ENCODE measurements at regions not wholly inside any gene's neighbourhood (a gene's known extent, or its start where the extent isn't known, plus 50 kb on each side); places are given as distances from the start of the nearest gene placed in this dataset.

GRCh38 chr4:128381748-128382559 lies 94.3 kb upstream of the PGRMC2 start:
- no peak for DNase-seq

DNA sequence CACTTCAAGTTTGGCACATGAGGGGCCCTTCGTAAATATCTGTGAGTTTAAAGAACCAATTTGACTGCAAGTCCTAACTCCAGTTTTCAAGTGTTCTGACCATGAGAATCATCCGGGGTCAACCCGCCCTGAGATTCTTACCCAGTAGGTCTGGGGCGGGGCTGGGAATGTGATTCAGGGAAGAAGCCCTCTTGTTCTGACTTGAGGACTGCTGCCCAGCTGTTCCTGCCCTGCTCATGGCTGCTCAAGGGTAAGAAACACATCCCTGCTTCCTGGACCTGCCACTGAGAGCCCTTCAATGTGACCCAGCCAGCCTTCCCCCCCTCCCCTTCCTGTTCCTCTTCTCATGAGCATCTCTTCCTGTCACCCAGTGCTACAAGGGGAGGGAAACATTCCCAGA lies 92.7 kb upstream of the PGRMC2 start:
- no peak for DNase-seq

DNA sequence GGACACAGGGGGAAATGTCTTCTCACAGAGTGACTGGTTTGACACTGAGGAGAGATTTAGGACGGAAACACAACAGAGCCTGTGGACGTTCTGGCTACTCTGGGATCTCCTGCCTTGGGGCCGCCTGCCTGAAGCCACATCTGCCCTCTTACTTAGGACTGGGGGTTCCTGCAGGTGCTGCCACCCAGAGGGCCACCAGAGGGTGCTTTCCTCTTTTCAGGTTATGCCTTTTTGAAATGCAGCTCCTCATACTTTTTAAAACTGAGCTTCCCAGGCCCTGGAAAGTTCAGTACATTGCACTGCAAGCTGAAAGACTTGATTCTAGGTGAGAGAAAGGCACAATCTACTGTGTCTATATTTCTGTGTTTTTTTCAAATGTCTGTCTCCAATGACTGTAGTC lies 92.2 kb upstream of the PGRMC2 start:
- no peak for DNase-seq

DNA sequence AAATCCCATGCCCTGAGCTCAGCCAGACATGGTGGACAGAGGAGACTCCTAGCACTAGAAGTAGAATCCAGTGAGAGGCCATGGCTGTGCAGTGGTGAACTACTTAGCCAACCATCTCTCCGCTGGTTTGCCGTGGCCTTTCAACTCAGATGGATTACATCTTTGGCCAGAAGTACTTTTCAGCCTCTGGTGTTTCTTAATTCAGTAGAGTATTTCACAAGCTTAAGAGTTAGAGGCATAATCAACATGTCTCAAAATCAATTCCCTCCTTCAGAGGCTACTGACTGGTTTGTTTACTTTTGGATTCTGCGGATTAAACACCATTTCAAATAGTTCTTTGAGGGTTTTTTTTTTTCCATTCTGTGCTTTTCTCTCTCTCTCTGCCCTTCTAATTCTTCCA lies 91.1 kb upstream of the PGRMC2 start:
- no peak for DNase-seq

DNA sequence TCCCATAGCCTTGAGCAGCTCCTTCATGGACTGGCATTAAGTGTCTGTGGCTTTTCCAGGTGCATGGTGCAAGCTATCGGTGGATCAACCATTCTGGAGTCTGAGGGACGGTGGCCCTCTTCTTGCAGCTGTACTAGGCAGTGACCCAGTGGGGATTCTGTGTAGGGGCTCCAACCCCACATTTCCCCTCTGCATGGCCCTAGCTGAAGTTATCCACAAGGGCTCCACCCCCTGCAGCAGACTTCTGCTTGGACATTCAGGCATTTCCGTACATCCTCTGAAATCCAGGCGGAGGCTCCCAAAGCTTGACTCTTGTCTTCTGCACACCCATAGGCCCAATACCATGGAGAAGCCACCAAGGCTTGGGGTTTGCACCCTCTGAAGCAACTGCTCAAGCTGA lies 89.3 kb upstream of the PGRMC2 start:
- no peak for DNase-seq

- DNase-seq: no peak
Observed at GRCh38 chr4:128376303-128376702, 88.7 kb upstream of the PGRMC2 start.

DNA sequence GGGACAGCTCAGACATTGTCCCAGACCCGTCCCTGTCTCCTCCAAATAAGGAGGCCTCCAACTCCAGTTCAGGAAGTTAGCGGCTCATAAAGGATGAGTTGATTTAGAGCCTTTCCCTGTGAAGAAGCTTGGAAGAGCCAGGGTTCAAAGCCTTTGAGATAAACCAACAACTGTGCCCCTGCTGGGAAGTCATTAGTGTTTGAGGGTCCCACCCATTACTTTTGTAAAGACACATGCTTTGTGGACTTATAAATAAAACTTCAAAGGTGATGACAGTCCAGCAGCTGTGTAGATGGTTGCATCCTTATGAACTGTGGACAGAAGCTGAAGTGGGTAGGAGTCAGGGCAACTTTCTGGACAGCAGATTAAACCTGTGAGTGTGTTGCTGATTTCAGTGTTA lies 86.0 kb upstream of the PGRMC2 start:
- DNase-seq: no peak

GRCh38 chr4:128371876-128372275 lies 84.3 kb upstream of the PGRMC2 start:
- DNase-seq: no peak

GRCh38 chr4:128371001-128371777 lies 83.6 kb upstream of the PGRMC2 start:
- DNase-seq: no peak

DNA sequence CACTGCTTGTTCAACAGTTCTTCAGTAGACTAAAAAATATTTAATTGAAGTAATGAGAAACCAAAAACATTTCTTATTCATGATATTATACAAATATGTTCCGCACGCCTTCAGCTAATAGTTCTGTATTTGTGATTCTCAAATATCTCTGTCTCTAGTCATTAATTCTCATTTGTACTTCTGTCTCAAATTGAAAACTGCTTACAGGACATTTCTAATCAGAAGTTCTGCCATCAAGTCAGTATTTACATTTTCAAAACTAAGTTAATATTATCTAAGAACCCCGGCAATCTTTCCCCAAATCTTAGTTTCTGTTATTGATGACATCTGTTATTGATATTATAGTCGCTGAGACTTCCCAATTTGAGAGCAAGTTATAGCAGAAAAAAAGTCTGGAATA lies 78.6 kb upstream of the PGRMC2 start:
- DNase-seq: no peak

DNA sequence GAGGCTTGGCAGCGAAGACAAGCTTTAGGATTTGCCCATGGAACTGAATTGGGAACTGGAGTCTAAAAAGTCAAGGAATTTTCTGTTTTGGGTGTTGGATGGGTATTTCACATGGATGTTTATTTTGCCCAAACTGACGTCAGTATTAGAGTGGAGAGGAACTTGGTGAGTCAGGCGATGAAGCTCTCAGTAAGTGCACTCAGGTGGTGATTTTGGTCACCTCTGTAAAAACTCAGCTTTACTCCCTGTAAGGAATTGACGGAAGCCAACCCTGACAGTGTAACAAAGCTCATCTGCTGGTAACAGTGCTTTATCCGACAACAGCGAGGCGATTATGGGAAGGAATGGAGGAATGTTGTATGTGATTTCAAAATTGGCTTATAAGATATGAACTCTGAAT lies 77.0 kb upstream of the PGRMC2 start:
- no peak for DNase-seq

DNA sequence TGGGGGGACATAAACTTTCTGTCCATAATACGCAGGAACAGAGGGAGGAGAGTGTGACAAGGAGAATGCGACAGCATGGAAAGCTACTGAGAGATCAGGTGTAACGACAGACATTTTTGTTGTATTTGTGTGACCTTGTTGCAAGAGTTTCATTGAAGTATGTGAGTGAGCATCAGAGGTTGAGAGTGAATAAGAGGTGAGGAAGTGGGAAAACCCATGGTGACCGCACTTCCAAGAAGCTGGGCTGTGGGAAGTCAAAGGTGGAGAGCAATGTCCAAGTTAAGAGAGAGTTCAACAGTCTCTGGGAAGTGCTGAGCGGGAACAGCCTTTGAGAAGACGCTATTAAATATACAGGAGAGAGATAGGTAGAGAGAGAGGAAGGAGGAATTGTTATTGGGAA lies 76.4 kb upstream of the PGRMC2 start:
- no peak for DNase-seq

DNA sequence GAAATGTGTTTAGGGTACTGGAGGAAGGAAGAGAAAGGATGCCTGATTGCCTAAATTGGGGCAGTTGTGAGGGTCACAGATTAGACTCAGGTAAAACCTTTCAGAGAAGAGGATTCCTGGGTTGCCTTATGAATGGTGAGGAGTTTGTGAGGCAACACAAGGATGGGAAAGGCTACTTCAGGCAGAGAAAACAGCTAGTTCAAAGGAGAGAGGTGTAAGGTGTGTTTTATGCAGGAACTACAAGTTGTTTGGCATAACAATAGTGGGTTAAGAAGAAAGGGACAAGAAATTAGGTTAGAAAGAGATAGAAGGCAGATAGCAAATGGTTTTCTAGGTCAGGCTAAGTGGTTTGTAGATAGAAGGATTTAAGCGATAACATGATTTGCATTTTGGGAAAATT lies 75.1 kb upstream of the PGRMC2 start:
- no peak for DNase-seq

DNA sequence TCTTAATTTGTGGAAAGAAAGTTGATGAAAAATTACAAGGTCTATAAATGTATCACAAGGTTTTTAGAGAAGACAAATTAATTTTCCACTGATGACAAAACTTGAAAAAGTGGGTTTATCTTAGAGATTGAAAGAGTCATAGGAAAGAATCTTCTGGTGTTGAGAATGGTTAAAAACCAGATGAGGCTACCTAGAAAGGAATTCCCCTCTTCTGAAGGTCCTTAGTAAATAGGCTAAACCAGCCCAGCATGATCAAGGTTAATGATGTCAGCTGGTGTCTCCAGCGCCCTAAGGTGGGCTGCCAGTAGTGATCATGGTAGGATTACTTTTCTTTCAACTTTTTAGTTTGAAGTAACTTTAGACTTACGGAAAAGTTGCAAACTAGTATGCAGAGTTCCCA lies 71.8 kb upstream of the PGRMC2 start:
- no peak for DNase-seq

DNA sequence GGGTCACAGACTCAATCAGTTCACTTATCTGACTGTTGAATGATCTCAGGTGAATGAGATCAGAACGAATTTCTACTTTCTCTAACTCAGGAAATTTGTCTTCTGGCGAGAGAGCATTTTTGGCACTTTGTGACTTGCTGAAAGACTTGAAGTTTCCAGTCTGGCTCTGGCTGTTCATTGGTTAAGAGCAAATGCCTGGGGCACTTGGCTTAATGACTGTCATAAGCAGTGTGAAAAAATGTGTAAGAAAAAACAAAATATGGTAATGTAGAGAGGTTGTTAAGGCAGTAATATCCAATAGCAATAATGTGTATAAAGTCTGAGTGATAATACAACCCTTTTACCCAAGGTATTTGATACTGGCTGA lies 71.3 kb upstream of the PGRMC2 start:
- no peak for DNase-seq

DNA sequence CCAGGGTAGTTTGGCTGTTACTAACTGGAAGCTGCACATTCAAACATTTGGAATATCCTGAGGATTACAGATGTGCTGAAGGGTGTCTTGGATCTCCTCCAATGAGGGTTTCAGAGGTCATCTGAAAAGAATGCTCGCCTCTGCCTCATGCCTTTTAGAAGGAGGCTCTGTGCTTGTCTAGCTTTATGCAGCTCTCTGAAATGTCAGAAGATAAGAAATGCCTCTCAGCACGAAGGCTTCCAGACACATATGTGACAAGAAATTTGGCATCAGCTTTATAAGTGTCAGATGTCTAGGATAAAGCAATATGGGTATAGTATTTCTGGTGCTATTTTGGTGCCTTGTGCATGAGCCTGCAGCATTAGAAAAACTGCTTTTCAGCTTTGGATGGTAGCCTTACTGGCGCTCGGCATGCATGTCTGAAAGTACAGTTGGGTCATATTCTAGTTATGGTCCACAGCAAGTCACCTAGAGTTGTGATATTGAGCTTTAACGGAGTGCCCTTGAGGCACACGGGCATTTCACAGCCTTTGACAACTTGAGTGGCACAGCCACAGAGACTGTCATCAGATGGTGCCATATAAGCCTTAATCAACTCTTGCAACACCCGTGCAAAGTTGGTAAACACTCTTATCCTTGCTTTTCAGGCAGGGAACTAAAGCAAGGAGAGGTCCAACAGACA lies 70.8 kb upstream of the PGRMC2 start:
- no peak for DNase-seq

DNA sequence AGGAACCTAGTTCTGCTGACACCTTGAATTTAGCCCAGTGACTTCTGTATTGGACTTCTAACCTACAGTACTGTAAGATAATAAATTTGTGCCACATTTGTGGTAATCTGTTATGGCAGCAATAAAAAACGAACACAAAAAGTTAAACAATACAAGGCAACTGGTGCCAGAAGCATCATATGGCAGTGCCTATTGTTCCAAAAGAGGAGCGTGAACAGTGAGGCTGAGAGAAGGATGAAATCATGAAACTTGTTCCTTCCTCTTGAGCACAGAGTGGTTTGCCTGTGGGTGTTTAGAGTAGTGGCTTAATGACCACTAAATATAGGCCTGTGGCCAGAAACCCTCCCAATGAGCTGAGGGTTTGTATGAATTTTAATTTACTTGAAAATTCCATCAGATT lies 69.7 kb upstream of the PGRMC2 start:
- DNase-seq: no peak

DNA sequence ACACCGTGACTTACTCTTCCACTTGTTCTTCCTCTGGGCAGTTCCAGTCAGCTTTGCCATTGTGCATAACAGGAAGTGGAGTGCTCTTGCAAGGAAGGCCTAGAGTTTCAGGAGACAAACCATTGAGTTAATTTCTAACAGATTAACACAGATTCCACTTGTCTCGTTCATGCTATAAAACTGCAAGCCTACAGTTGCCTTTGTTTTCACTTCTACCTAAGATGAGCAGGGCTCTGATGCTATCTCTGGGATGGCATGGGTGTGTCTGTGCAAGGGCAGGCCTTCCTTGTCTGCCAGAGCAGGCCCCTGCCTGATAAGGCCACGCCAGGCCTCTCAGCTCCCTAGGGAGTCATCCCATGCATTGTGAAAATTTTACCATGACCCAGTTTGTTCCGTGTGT lies 67.7 kb upstream of the PGRMC2 start:
- DNase-seq: no peak

GRCh38 chr4:128354205-128354821 lies 66.7 kb upstream of the PGRMC2 start:
- peak; percentile 24 for DNase-seq

DNA sequence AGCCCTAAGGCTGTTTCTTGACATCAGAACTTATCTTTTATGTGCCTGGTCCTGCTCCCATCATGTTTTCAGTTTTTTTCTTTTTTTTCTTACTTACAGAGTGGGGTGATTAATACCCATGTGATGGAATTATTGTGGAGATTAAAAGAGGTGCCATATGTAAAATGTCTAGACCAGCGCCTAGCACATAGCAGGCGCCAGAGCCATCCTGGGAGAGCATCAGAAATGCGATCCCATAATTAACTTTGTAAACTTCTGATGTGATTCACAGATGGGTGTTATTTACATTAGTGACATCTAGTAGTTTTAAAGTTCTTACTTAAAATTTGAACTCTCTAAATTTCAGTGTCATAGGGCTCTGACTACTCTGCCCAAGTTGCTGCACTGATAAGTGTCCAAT lies 66.2 kb upstream of the PGRMC2 start:
- DNase-seq: no peak

- DNase-seq: no peak
Observed at GRCh38 chr4:128351502-128351901, 63.9 kb upstream of the PGRMC2 start.

- no peak for DNase-seq
Observed at GRCh38 chr4:128350449-128351045, 62.9 kb upstream of the PGRMC2 start.

- DNase-seq: no peak
Observed at GRCh38 chr4:128349921-128350320, 62.3 kb upstream of the PGRMC2 start.
